BJ (cell line): ENCODE measurements at regions not wholly inside any gene's neighbourhood (a gene's known extent, or its start where the extent isn't known, plus 50 kb on each side); places are given as distances from the start of the nearest gene placed in this dataset.

Experiments
- CTCF ChIA-PET: fragments of 350-600 bp; formaldehyde crosslinking; extraction: SDS; loops from one replicate; lab custom pipeline; 2021; ENCODE audit warnings: antibody characterized with exemption, inconsistent platforms; lab: Yijun Ruan, JAX
- POLR2A ChIA-PET: fragments of 300-600 bp; sonication (Branson Sonifier 250); formaldehyde crosslinking; extraction: SDS; loops from one replicate; lab custom pipeline; 2021; ENCODE audit warnings: antibody characterized with exemption; lab: Charles Lee
- DNase-seq: peaks from one replicate; pipeline ENCODE4 v3.0.0-alpha.2; 2011; ENCODE audit warnings: low read depth
- H3K27me3 ChIP-seq: 2 replicates; pipeline ENCODE4 v1.6.0; 2011; ENCODE audit warnings: low read length; ENCODE audit not compliant: control insufficient read depth, insufficient read depth
- H3K36me3 ChIP-seq: 2 replicates; pipeline ENCODE4 v1.5.1; 2011; ENCODE audit warnings: low read length; ENCODE audit not compliant: control insufficient read depth, insufficient read depth
- H3K4me3 ChIP-seq: 2 replicates; pipeline ENCODE4 v1.5.1; 2011; ENCODE audit warnings: low read depth, mild to moderate bottlenecking, control low read depth, low read length
- CTCF ChIP-seq: IDR thresholded peaks from 2 replicates; pipeline ENCODE4 v1.5.1; 2011; ENCODE audit warnings: low read depth, mild to moderate bottlenecking, control low read depth, inconsistent platforms, low read length, moderate library complexity; ENCODE audit not compliant: insufficient read depth

- H3K27me3 ChIP-seq: peaks cover 4% of the 10 kb centered on the region
- TF ChIP-seq CTCF: no peak
- no peaks in the 10 kb centered on the region for H3K36me3 ChIP-seq
- DNase-seq: no peak
- POLR2A ChIA-PET: no interaction called here
- no peak overlapping the region for H3K4me3 ChIP-seq
- CTCF ChIA-PET: interaction anchor here (1.1 kb wide), 1 partner anchor 9 kb away, joined by 4 read pairs; no protein-coding TSS in a partner anchor
Observed at GRCh38 chr5:125162714-125163113, 416.3 kb upstream of the ZNF608 start.

- ChIA-PET POLR2A (no interaction called here), CTCF (interaction anchor here (0.8 kb wide), 1 partner anchor 44 kb away, joined by 3 read pairs; no protein-coding TSS in a partner anchor)
- Histone ChIP-seq H3K27me3 (no peaks in the 10 kb centered on the region), H3K4me3 (no peak overlapping the region), H3K36me3 (no peaks in the 10 kb centered on the region)
- no peak for TF ChIP-seq CTCF
- DNase-seq: no peak
Observed at GRCh38 chr5:125169396-125169795, 423.0 kb upstream of the ZNF608 start.

DNA sequence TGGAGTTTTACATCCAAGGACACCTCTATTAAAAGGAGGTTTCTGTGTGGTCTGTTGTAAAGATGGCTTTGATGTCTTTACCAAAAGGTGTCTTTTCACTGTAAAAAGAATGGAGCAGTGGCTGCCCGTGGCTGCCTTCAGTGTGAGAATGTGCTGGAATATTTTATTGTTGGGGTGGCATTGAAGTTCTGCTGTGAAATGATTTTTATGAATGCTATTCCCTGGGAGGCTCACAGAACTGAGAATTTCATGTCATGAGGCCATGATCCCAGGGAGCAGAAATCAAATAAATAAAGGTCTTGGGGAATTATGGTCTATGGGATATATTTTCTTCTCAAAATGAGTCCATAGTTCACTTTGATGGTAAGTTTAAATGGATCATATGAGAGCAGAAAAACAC lies 425.2 kb upstream of the ZNF608 start:
- CTCF ChIA-PET: interaction anchor here (0.7 to 1.4 kb wide), 2 partner anchors 8 to 12 kb away, joined by 3 read pairs; no protein-coding TSS in a partner anchor
- no peak for TF ChIP-seq CTCF
- POLR2A ChIA-PET: no interaction called here
- Histone ChIP-seq H3K27me3 (no peaks in the 10 kb centered on the region), H3K4me3 (no peak overlapping the region), H3K36me3 (no peaks in the 10 kb centered on the region)
- no peak for DNase-seq

- Histone ChIP-seq H3K36me3 (no peaks in the 10 kb centered on the region), H3K4me3 (no peak overlapping the region), H3K27me3 (no peaks in the 10 kb centered on the region)
- ChIA-PET POLR2A (no interaction called here), CTCF (no interaction called here)
- DNase-seq: no peak
- TF ChIP-seq CTCF: no peak
Observed at GRCh38 chr5:125175348-125176004, 429.0 kb upstream of the ZNF608 start.

DNA sequence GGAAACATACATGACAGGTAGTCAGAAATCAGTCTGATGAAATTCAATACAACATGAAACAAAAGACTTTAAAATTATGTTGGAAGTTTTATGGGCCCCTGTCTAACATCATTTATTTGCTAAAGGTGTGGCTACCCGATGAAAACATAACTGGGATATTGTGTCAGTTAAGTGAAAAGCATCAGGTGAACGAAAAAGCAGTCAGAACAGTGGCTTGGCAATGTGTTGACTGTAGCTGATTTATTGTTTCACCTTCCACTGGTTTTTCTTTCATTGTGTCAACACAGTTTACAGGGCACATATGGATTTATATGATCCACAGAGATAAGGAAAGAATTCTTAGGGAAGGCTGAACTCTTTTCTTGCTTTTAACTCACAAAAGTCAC lies 429.6 kb upstream of the ZNF608 start:
- no peak for DNase-seq
- no peaks in the 10 kb centered on the region for H3K36me3 ChIP-seq
- CTCF ChIA-PET: no interaction called here
- no peak overlapping the region for H3K4me3 ChIP-seq
- no peaks in the 10 kb centered on the region for H3K27me3 ChIP-seq
- POLR2A ChIA-PET: no interaction called here
- no peak for TF ChIP-seq CTCF
